ENCODE measurements at regions not wholly inside any gene's neighbourhood (a gene's known extent, or its start where the extent isn't known, plus 50 kb on each side); places are given as distances from the start of the nearest gene placed in this dataset.
"Not testable (repeated sequence)": the region's sequence is repeated elsewhere in the genome, so short reads cannot be mapped to it uniquely, and the experiment has no call there.

DNA sequence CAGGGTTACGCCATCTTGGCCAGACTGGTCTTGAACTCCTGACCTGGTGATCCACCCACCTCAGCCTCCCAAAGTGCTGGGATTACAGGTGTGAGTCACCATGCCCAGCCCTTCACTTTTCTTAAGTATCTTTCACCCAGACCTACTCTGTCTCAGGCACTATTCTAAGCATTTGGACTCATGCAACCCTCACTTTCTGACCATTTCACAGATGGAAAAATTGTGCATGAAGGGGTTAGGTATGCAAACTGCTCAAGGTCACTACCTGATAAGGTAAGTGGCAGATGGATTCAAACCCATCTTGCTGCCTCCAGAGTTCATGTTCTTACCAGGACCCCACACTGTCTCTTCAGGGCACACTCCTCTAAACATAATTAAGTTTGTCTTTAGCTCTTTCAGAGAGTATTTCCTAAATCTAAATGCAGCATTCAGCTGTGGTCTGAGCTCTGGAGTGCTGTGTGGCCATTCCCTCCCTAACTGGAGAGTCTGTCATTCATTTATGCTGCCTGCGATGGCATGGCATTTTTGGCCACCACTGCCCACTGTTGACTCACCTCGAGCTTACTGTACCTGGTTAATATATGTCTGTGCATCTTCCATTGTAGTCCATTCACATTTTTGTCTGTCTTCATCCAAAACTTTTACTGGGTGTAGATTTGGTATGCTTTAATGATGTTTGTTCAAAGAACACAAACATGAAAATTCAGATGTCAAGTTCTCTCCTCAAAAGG lies 88.4 kb downstream of the CCDC71L start:
- DNase-seq (ENCODE audit: insufficient read length, low spot score), result no peak
- FAIRE-seq, result no peak
- TF ChIP-seq POU2F2 (IDR thresholded peaks at IDR 0.05; ENCODE audit: low read depth, low read length) (no peak), TAF1 (IDR thresholded peaks at IDR 0.05; ENCODE audit: low read depth, low read length) (no peak), POLR2A (IDR thresholded peaks at IDR 0.05; ENCODE audit: low read depth, low read length) (no peak), POLR2AphosphoS5 (IDR thresholded peaks at IDR 0.05; ENCODE audit: low read depth, low read length) (no peak), SPI1 (IDR thresholded peaks at IDR 0.05; ENCODE audit: low read depth, low read length) (no peak), PAX5 (IDR thresholded peaks at IDR 0.05; ENCODE audit: insufficient read depth, low read length, severe bottlenecking) (no peak)

DNA sequence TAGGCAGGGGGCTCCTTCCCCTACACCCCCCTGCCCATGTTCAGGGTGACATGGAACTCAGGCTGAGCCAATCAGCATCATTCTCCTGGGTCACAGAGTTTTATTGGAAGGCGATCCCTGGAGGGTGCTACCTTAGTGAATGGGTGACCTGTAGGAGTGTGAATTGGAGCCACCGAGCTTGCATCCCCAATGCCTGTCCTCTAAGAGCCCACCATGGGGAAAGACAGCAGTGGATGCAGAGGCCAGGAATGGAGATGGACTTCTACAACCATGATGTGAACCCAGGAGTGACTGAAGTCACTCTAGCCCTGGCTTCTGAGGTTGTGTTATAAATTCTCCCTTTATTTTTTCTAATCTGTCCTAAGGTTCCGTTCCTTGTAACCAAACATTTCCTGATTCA lies 89.4 kb downstream of the CCDC71L start:
- TF ChIP-seq PAX5 (IDR thresholded peaks at IDR 0.05; ENCODE audit: insufficient read depth, low read length, severe bottlenecking), result no peak
- no peak for TF ChIP-seq POLR2AphosphoS5 (IDR thresholded peaks at IDR 0.05; ENCODE audit: low read depth, low read length)
- TF ChIP-seq POLR2A (IDR thresholded peaks at IDR 0.05; ENCODE audit: low read depth, low read length), result no peak
- TF ChIP-seq SPI1 (IDR thresholded peaks at IDR 0.05; ENCODE audit: low read depth, low read length), result no peak
- no peak for TF ChIP-seq TAF1 (IDR thresholded peaks at IDR 0.05; ENCODE audit: low read depth, low read length)
- TF ChIP-seq POU2F2 (IDR thresholded peaks at IDR 0.05; ENCODE audit: low read depth, low read length), result no peak
- no peak for FAIRE-seq
- DNase-seq (ENCODE audit: insufficient read length, low spot score), result no peak

DNA sequence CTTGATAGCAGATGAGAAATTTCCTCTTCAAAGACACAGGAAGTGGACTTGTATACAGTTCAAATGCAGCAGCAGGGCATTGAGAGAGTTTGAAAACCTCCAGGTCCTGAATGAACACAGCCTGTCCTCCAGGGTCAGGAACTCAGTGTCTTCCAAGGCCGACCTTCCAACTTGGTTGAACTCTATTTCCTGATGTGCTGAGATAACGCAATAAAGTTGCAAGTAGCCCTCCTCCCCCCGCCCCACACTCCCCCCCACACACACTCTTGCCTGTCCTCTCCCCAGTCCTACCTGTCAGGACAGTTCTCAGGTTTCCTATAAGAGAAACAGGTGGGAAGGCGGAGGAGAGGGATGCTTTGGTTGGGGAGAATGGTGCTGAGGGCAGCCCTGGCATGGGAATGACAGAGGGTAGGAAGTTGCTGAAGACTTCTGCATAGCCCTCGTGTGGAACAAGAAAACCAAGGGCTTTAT lies 90.0 kb downstream of the CCDC71L start:
- DNase-seq (ENCODE audit: insufficient read length, low spot score) (no peak), FAIRE-seq (no peak)
- TF ChIP-seq POU2F2 (IDR thresholded peaks at IDR 0.05; ENCODE audit: low read depth, low read length), result no peak
- TF ChIP-seq PAX5 (IDR thresholded peaks at IDR 0.05; ENCODE audit: insufficient read depth, low read length, severe bottlenecking), result no peak
- TF ChIP-seq SPI1 (IDR thresholded peaks at IDR 0.05; ENCODE audit: low read depth, low read length), result no peak

- DNase-seq (ENCODE audit: insufficient read length, low spot score) (no peak), FAIRE-seq (no peak)
- TF ChIP-seq TAF1 (IDR thresholded peaks at IDR 0.05; ENCODE audit: low read depth, low read length) (no peak), POU2F2 (IDR thresholded peaks at IDR 0.05; ENCODE audit: low read depth, low read length) (no peak), POLR2A (IDR thresholded peaks at IDR 0.05; ENCODE audit: low read depth, low read length) (no peak), POLR2AphosphoS5 (IDR thresholded peaks at IDR 0.05; ENCODE audit: low read depth, low read length) (no peak)
These were observed 90.8 kb downstream of the CCDC71L start for GRCh38 chr7:106570146-106570545.

GRCh38 chr7:106569500-106569929 lies 91.4 kb downstream of the CCDC71L start:
- TF ChIP-seq SPI1 (IDR thresholded peaks at IDR 0.05; ENCODE audit: low read depth, low read length), result no peak
- TF ChIP-seq POLR2AphosphoS5 (IDR thresholded peaks at IDR 0.05; ENCODE audit: low read depth, low read length), result no peak
- no peak for TF ChIP-seq PAX5 (IDR thresholded peaks at IDR 0.05; ENCODE audit: insufficient read depth, low read length, severe bottlenecking)
- DNase-seq (ENCODE audit: insufficient read length, low spot score) (no peak), FAIRE-seq (no peak)

DNA sequence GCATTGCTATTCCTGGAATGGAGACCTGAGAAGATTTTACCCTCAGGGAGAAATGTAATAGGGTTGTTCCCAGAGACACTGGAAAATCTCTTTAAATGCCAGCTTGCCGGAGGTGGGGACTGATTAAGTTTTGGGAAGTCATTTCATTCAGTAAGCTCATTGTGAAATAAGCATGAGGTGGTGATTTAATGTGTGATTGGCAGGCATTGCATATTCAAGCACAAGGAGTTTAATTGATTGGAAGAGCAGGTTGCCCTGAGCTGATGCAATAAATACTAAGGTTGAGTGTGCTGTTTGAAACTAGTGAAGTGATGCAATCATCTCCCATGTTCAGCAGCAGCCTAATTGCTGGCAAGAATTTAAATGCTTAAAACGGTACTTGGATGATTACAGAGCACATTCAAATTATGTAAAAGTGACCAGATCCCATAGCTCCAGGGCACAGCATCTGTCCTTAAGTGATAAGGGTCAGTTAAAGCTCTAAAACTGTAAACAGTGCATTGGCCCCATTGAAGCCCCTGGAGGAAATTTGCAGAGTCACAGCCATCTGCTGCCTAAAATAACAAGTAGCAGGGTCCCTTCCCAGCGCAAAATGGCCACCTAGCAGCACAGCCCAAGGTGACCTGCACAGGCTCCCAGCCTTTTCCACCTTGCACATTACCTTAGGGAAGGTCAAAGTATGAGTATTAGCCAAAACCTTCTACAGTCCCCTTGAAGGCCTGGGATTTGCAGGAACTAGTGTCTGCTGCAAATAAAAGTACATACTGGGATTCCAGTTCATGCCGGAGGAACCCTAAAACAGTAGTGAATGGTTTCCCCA lies 92.1 kb downstream of the CCDC71L start:
- FAIRE-seq, result no peak
- DNase-seq (ENCODE audit: insufficient read length, low spot score), result no peak
- TF ChIP-seq POU2F2 (IDR thresholded peaks at IDR 0.05; ENCODE audit: low read depth, low read length) (no peak), POLR2A (IDR thresholded peaks at IDR 0.05; ENCODE audit: low read depth, low read length) (no peak)

DNA sequence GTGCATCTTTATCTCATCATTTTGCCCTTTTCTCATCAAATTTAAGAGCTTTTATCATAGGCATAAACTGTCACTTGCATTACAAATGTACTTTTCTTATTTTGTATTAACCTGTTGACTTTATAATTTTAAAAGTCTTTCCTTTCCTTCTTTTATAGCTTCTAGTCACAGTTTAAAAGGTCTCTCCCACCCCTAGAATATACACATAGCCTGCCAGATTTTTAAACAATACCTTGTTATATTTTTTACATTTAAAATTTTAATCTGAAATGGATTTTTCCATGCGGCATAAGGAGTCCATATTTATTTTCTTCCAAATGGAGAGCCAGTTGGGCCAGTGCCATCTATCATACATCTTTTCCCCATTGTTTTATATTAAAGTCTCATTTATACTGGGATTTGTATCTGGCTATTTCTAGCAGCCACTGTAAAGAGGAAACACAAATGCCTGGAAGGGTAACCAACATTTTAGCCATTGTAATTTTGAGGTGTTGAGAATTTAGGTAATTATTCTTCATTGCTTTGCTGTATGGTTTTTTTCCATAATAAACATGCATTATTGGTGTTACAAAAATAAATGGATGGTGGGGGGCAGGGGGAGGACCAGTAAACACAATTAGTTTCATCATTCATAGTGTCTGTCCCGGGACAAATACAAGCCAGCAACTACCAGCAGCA lies 92.8 kb downstream of the CCDC71L start:
- DNase-seq (ENCODE audit: insufficient read length, low spot score) (no peak), FAIRE-seq (no peak)
- no peak for TF ChIP-seq POLR2A (IDR thresholded peaks at IDR 0.05; ENCODE audit: low read depth, low read length)
- TF ChIP-seq POU2F2 (IDR thresholded peaks at IDR 0.05; ENCODE audit: low read depth, low read length), result no peak
- TF ChIP-seq POLR2AphosphoS5 (IDR thresholded peaks at IDR 0.05; ENCODE audit: low read depth, low read length), result no peak
- no peak for TF ChIP-seq PAX5 (IDR thresholded peaks at IDR 0.05; ENCODE audit: insufficient read depth, low read length, severe bottlenecking)
- no peak for TF ChIP-seq SPI1 (IDR thresholded peaks at IDR 0.05; ENCODE audit: low read depth, low read length)

GRCh38 chr7:106567204-106568001 lies 93.6 kb downstream of the CCDC71L start:
- not testable (repeated sequence) for FAIRE-seq; DNase-seq (ENCODE audit: insufficient read length, low spot score)

GRCh38 chr7:106566672-106567071 lies 94.3 kb downstream of the CCDC71L start:
- no peak for FAIRE-seq
- DNase-seq (ENCODE audit: insufficient read length, low spot score), result no peak
- no peak for TF ChIP-seq PAX5 (IDR thresholded peaks at IDR 0.05; ENCODE audit: insufficient read depth, low read length, severe bottlenecking)
- TF ChIP-seq POLR2A (IDR thresholded peaks at IDR 0.05; ENCODE audit: low read depth, low read length), result no peak

DNA sequence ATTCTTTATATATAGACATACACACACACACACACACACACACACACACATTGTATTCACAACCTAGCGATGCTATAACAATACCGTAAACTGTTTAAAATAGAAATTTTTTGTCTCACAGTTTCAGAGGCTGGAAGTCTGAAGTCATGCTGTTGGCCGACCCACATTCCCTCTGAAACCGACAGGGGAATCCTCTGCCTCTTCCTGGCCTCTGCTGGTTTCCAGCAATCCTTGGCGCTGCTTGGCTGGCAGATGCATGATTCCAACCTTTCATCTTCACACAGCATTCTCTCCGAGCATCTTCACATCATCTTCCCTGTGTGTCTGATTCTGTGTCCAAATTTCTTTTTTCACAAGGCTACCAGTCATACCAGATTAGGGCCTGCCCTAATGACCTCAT lies 94.8 kb downstream of the CCDC71L start:
- DNase-seq (ENCODE audit: insufficient read length, low spot score) (no peak), FAIRE-seq (no peak)
- no peak for TF ChIP-seq TAF1 (IDR thresholded peaks at IDR 0.05; ENCODE audit: low read depth, low read length)
- TF ChIP-seq SPI1 (IDR thresholded peaks at IDR 0.05; ENCODE audit: low read depth, low read length), result no peak
- TF ChIP-seq POLR2AphosphoS5 (IDR thresholded peaks at IDR 0.05; ENCODE audit: low read depth, low read length), result no peak
- no peak for TF ChIP-seq POLR2A (IDR thresholded peaks at IDR 0.05; ENCODE audit: low read depth, low read length)
- no peak for TF ChIP-seq POU2F2 (IDR thresholded peaks at IDR 0.05; ENCODE audit: low read depth, low read length)
- no peak for TF ChIP-seq PAX5 (IDR thresholded peaks at IDR 0.05; ENCODE audit: insufficient read depth, low read length, severe bottlenecking)

Data from GM12891 (cell line).